ENCODE measurements at regions not wholly inside any gene's neighbourhood (a gene's known extent, or its start where the extent isn't known, plus 50 kb on each side); places are given as distances from the start of the nearest gene placed in this dataset.
"Not testable (repeated sequence)": the region's sequence is repeated elsewhere in the genome, so short reads cannot be mapped to it uniquely, and the experiment has no call there.

DNA sequence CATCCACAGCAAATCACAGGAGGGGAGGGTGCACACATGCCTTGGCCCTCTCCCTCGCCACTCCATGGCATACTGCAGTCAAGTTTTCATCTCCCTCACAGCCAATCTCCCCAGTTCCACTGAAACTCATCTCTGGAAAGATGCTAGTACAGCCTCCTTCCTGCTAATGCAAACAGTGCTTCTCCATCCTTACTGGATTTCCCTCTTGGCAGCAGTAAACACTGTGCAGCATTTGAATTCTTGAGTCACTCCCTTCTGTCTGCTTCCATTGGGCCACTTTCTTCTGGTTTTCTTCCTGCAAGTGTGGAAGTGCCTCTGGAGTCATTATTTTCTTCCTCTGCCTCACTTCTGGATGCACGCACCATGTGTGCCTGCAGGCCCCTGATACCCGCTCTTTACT, 460.3 kb downstream of the QKI start:
- no peak for DNase-seq (ENCODE audit: low read depth)

GRCh38 chr6:163872335-163872734, 457.8 kb downstream of the QKI start:
- no peak for DNase-seq (ENCODE audit: low read depth)

GRCh38 chr6:163871616-163872015, 457.1 kb downstream of the QKI start:
- no peak for DNase-seq (ENCODE audit: low read depth)

DNA sequence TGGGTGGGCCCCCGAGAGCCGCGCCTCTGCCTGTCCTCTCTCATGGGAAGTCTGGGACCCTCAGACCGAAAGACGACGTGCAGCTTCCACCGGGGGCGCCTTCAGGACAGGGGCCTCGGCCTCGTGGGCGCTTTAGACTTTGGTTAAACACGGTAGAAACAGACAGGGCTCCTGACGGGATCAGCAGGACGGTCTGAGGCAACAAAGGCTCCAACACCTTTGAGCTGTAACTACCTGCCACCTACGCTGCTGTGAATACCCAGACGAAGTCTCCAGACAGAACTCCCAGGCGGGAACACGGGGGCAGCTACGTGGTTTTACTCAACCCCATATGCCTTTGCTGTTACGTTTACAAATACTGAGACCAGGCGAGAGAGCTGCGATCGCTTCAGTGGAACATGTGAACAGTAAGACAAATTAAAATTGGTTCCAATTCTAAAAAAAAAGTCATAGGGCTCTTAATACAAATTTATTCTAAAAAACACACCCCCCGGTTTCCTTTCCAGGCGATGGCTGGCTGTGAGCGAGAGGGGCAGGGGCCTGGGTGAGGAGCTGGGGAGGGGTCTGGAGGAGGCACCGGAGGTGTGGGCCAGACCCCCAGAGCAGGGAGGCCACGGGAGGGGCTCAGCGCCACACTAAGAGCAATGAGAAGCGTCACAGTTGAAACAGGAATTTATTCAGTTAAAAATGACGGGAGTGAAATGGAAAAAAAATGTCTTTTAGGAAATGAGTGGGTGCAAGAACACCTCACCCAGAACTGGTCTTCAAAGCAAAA, 453.2 kb downstream of the QKI start:
- no peak for DNase-seq (ENCODE audit: low read depth)

- no peak for DNase-seq (ENCODE audit: low read depth)
Measured at GRCh38 chr6:163866192-163866591, 451.7 kb downstream of the QKI start.

- DNase-seq (ENCODE audit: low read depth) = no peak
Measured at GRCh38 chr6:163863565-163863964, 449.0 kb downstream of the QKI start.

DNA sequence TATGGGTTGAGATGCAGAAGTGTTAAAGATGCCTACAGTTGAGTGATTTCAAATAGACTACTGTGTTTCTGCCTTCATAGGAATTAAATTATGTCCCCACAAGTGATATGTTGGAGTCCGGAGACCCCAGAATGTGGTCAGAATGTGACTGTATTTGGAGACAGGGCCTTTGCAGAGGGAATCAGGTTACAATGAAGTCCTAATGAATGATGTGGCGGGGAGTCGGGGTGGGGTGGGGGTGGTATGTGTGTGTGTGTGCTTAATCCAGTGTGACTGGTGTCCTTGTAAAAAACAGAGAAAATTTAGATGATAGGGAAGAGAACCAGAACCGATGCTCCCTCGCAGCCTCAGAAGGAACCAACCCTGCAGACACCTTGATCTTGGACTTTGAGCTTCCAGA, 448.2 kb downstream of the QKI start:
- DNase-seq (ENCODE audit: low read depth) = no peak

- no peak for DNase-seq (ENCODE audit: low read depth)
Measured at GRCh38 chr6:163861627-163862026, 447.1 kb downstream of the QKI start.

DNA sequence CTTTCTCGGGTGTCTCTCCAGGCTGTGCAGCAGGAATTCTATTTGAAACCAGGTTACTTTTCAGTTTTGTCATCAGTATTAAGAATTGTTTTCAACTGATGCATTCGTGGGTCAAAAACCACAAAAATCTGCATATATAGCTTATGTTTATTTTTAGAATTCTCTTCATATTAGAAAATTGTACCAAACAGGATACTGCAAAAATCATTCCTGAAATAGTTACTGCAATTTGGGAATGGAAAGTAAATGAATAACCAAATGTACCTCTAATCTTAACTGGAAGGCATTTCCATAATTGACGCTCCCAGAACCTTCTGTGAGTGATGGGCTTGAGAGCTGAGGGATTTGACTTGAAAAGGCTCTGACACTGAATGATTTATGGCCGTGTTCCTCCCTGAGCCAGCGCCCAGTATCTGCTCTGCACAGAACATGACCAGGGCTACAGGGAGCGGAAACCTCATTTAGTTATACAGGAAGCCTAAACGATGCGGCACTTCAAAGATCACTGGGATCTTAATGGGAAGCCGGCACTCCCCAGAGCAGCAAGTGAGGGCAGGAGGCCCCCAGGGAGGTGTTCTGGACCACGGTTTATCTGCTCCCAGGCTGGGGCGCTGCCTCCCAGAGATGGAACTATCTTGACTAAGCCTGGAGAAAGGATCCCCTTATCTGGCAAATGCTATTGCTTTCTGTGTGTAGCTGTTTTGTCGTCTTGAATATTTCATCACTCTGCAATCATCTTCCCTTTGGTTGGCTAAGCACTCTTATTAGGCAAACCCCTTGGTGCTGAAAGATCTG, 446.0 kb downstream of the QKI start:
- DNase-seq (ENCODE audit: low read depth) = peak; percentile 90

- not testable (repeated sequence) for DNase-seq (ENCODE audit: low read depth)
Measured at GRCh38 chr6:163858870-163859269, 444.4 kb downstream of the QKI start.

- no peak for DNase-seq (ENCODE audit: low read depth)
Measured at GRCh38 chr6:163857421-163857820, 442.9 kb downstream of the QKI start.

DNA sequence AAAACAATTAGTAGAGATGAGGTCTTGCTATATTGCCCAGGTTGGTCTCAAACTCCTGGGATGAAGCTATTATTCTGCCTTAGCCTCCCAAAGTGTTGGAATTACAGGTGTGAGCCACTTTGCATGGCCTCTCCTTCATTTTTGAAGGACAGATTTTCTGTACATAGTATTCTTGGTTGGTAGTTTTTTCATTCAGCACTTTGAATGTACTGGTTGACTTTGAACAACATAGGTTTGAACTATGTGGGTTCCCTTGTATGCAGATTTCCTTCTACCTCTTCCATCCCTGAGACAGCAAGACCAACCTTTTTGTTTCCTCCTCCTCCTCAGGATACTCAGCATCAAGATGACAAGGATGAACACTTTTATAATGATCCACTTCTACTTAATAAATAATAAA, 436.4 kb downstream of the QKI start:
- no peak for DNase-seq (ENCODE audit: low read depth)

DNA sequence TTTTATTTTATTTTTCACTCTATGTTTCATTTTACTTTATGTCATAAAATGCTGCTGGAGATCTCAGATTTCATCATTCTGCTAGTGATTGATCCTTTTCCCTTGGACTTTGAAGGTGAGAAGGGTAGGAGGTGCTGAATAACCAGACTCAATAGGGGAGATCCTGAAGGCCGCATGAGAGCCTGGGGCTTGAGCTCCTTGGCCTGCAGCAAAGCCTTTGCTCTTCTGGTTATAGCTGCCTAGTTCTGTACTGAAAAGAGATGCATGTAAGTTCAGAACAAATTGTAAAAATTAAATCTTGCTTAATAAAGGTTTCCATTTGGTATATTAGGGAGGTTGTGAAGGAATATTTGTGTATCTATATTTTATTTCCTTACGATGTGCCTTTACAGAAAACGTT, 430.2 kb downstream of the QKI start:
- DNase-seq (ENCODE audit: low read depth) = no peak

GRCh38 chr6:163844357-163844756, 429.8 kb downstream of the QKI start:
- DNase-seq (ENCODE audit: low read depth) = no peak

- DNase-seq (ENCODE audit: low read depth) = no peak
Measured at GRCh38 chr6:163843218-163843617, 428.7 kb downstream of the QKI start.

DNA sequence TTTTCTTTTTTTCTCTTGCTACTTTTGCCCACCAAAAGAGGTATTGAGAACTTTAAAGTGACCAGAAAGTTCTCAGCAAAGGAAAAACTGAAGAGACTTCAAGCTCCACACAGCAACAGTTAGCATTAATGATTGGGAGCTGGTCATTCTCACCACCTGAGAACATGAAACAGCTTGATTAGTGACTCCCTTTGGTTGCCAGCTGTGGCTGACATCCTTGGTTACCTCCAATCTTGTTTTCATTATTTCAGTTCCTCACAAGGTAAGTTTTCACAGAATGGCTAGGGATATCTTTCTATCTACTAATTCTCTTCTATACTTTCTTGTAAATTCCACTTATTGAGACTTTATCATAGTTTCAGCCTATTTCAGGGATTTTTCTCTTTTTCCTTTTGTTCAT, 427.9 kb downstream of the QKI start:
- DNase-seq (ENCODE audit: low read depth) = no peak

DNA sequence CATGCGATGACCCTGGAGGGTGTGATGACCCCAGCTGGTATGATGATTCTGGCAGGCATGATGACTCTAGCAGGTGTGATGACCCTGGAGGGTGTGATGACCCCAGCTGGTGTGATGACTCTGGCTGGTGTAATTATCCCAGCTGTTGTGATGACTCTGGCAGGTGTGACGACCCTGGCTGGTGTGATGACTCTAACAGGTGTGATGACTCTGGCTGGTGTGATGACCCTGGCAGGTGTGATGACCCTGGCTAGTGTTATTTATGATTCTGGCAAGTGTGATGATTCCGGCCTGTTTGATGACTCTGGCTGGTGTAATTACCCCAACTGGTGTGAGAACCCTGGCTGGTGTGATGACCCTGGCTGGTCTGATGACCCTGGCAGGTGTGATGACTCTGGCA, 427.2 kb downstream of the QKI start:
- no peak for DNase-seq (ENCODE audit: low read depth)

DNA sequence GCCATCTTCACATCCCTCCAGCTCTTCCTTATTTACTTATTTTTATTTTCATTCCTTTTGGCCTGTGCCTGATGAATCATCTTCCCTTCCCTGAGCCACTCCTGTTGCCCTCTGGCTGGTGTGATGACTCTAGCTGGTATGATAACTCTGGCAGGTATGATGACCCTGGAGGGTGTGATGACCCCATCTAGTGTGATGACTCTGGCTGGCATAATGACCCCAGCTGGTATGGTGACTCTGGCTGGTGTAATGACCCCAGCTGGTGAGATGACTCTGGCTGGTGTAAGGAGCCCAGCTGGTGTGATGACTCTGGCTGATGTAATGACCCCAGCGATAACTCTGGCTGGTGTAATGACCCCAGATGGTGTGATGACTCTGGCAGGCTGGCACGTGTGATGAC, 426.8 kb downstream of the QKI start:
- DNase-seq (ENCODE audit: low read depth) = no peak

DNA sequence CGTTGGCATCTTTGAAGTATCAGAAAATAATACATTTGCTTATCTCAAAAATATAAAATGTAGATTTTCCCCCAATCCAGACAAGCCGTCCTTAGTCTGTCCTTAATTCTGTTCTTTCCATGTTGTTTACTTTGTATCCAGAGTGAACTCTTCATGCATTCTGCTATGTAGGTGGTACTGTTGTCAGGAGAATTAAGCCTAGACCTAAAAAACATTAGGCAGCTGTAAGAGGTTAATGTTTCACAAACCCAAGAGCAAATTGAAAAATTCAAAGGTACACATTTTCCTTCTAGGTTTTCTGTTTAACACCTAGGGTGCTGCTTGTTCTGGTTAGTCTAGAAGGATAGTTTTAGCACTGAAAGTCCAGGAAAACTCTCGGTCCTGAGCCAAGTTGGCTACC, 426.4 kb downstream of the QKI start:
- DNase-seq (ENCODE audit: low read depth) = no peak

- no peak for DNase-seq (ENCODE audit: low read depth)
Measured at GRCh38 chr6:163839296-163839695, 424.8 kb downstream of the QKI start.

GRCh38 chr6:163837691-163838431, 423.3 kb downstream of the QKI start:
- DNase-seq (ENCODE audit: low read depth) = no peak

DNA sequence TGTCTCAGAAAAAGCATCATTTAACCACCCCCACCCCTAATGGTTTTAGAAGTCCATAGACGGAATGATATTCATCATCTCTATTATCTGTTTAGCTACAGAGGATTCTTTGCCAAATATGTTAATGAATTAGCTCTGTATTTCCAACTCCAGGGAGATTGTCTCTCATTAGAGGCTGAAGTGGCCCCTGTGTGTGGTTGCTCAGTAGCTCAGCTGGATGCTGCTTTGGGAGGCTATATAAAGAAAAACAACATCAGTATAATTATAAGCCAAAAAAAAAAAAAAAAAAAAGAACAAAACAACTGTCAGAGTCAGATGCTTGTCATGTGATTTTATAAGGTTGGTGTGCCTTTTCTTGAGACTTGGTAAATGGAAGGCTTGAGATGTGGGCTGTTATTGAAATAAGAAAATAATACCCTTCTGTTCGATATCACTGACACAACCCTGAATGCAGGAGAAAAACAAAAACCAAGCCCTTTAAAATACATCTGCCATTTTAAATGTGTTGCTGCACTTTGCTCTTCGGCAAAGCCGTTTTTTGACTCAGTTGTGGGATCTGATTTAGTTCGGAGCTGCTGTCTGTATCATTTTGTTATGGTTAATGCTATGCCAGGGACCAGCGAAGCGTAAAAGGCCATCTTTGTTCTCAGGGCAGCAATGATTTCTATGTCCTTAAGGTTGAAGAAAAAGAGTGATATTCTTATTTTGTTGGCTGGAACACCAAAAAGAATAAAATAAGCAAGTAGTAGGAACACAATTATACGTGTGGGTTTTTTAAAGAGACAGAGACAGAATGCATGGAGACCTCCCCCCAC, 422.6 kb downstream of the QKI start:
- DNase-seq (ENCODE audit: low read depth) = no peak
